Calu3 (cell line): ENCODE measurements at regions not wholly inside any gene's neighbourhood (a gene's known extent, or its start where the extent isn't known, plus 50 kb on each side); places are given as distances from the start of the nearest gene placed in this dataset.

ENCODE experiments used
- BruUV-seq: library from RNA; stranded (reverse); fragments of 400-500 nt; replicated peaks from 2 replicates; lab custom pipeline; 2021; lab: Mats Ljungman, UMichigan
- CTCF ChIA-PET: fragments of 300-600 bp; sonication (Branson Sonifier 250); formaldehyde crosslinking; loops from one replicate; lab custom pipeline; 2022; ENCODE audit warnings: antibody characterized with exemption; lab: Charles Lee
- DNase-seq: peaks from one replicate; pipeline ENCODE4 v3.0.0; 2022
- H3K27ac Mint-ChIP-seq: one replicate; pipeline ENCODE4 v1.8.0; 2022; ENCODE audit warnings: mixed read lengths; ENCODE audit not compliant: unreplicated experiment
- H3K27me3 Mint-ChIP-seq: one replicate; pipeline ENCODE4 v1.8.0; 2022; ENCODE audit warnings: mixed read lengths; ENCODE audit not compliant: unreplicated experiment
- H3K36me3 Mint-ChIP-seq: one replicate; pipeline ENCODE4 v1.8.0; 2022; ENCODE audit warnings: mild to moderate bottlenecking, moderate library complexity, mixed read lengths; ENCODE audit not compliant: insufficient read depth, unreplicated experiment
- H3K4me1 Mint-ChIP-seq: one replicate; pipeline ENCODE4 v1.8.0; 2022; ENCODE audit warnings: mild to moderate bottlenecking, low read depth, mixed read lengths; ENCODE audit not compliant: unreplicated experiment
- H3K4me3 Mint-ChIP-seq: one replicate; pipeline ENCODE4 v1.8.0; 2022; ENCODE audit warnings: mild to moderate bottlenecking, low read depth, moderate library complexity, mixed read lengths; ENCODE audit not compliant: unreplicated experiment
- H3K9me3 Mint-ChIP-seq: one replicate; pipeline ENCODE4 v1.8.0; 2022; ENCODE audit warnings: low read depth, mixed read lengths; ENCODE audit not compliant: unreplicated experiment
- intact Hi-C: fragments of 100-400 bp; cut with micrococcal nuclease; formaldehyde crosslinking; loops from one replicate; pipeline ENCODE4 v1.10.0; 2022; ENCODE audit not compliant: unreplicated experiment
- TF ChIP-seq, protein P1 (sequence below): fragments of 200-600 bp; IDR thresholded peaks from one replicate; pipeline ENCODE4 v1.8.0; 2022; ENCODE audit warnings: antibody characterized with exemption; ENCODE audit not compliant: unreplicated experiment

DNA sequence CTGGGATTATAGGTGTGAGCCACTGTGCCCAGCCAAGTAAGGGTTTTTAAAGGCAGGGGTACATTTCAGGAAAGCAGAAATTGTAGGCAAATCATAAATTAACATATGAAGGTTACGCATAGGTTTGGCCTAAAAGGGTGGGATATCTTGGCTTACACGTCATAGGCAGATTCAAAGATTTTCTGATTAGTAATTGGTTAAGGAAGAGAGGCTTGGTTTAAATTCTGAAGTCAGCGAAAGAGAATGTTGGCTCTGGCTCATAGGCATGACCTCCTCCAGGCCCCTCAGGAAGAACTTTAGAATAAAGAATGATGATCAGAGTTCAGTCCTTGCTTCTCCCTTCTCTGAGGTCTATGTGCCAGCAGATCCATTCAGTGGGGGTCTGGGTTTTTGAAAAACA, 124.8 kb upstream of the RBBP6 start:
- Mint-ChIP-seq H3K9me3 (no peaks in the 10 kb centered on the region), H3K4me3 (no peak overlapping the region), H3K27me3 (peaks cover 50% of the 10 kb centered on the region), H3K4me1 (no peaks in the 10 kb centered on the region), H3K36me3 (no peaks in the 10 kb centered on the region), H3K27ac (no peak overlapping the region)
- CTCF ChIA-PET: no interaction called here
- TF ChIP-seq, protein P1, sequence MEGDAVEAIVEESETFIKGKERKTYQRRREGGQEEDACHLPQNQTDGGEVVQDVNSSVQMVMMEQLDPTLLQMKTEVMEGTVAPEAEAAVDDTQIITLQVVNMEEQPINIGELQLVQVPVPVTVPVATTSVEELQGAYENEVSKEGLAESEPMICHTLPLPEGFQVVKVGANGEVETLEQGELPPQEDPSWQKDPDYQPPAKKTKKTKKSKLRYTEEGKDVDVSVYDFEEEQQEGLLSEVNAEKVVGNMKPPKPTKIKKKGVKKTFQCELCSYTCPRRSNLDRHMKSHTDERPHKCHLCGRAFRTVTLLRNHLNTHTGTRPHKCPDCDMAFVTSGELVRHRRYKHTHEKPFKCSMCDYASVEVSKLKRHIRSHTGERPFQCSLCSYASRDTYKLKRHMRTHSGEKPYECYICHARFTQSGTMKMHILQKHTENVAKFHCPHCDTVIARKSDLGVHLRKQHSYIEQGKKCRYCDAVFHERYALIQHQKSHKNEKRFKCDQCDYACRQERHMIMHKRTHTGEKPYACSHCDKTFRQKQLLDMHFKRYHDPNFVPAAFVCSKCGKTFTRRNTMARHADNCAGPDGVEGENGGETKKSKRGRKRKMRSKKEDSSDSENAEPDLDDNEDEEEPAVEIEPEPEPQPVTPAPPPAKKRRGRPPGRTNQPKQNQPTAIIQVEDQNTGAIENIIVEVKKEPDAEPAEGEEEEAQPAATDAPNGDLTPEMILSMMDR: no peak
- intact Hi-C loops: no loop called here
- BruUV-seq: no TSS peak
- DNase-seq: no peak

DNA sequence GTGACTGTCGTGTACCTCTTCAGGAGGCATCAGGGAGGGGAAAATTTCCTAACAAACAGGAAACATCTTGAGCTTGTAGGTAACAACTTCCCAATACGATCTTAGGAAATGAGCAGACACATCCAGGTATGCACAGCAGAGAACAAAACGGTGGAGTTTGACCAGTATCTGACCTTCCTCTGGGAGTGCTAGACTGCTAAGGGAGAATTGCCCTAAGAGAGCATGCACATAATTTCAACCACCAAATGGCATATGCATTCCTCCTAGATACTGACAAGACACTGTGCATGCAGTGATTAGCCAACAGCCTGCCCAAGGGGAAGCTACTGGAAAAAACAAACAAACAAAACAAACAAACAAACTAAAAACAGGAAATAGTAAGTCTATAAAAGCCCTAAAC, 120.6 kb upstream of the RBBP6 start:
- H3K4me3 Mint-ChIP-seq: no peak overlapping the region

DNA sequence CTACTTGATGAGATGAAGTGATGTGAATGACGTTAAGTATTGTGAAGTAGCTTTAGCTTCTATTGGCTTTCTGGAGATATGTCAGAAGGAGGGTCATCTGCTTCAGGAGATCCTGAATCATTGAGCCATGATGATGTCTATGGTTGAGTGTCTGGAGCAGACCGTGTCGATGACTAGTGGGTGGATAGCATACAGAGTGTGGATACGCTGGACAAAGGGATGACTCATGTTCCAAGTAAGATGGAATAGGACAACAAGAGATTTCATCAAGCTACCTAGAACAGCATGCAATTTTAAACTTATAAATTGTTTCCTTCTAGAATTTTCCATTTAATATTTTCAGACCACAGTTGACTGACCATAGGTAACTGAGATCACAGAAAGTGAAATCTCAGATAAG, 116.1 kb upstream of the RBBP6 start:
- Mint-ChIP-seq H3K4me3 (no peak overlapping the region), H3K4me1 (no peaks in the 10 kb centered on the region), H3K27me3 (peaks cover 72% of the 10 kb centered on the region), H3K36me3 (no peaks in the 10 kb centered on the region), H3K27ac (no peak overlapping the region), H3K9me3 (no peaks in the 10 kb centered on the region)
- DNase-seq: no peak
- no TSS peak for BruUV-seq
- intact Hi-C loops: no loop called here
- TF ChIP-seq, protein P1: no peak
- CTCF ChIA-PET: no interaction called here

More for the DNA sequence above, 120.6 kb upstream of the RBBP6 start:
- intact Hi-C loops: no loop called here
- Mint-ChIP-seq H3K27ac (no peak overlapping the region), H3K27me3 (peaks cover 52% of the 10 kb centered on the region), H3K9me3 (no peaks in the 10 kb centered on the region), H3K4me1 (no peaks in the 10 kb centered on the region), H3K36me3 (no peaks in the 10 kb centered on the region)
- no TSS peak for BruUV-seq
- TF ChIP-seq, protein P1: no peak
- no peak for DNase-seq
- CTCF ChIA-PET: no interaction called here

DNA sequence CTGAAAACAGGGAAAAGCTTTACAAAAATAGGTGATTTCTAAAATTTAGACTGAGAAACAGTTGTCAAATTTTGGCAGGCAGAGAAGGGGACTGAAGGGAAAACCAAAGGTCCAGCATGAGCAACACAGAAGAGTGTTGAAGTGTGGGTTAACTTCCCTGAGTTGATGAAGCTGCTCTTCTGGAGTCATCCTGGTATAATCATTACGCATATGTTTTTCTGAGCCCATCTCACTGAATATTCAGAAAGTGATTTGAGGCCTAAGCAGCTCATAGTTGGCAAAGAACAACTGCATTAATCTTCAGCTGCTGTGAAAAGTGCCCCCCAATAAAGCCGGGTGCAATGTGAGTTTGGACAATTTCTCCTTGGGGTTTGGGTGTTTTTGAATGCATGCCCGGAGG, 115.0 kb upstream of the RBBP6 start:
- H3K9me3 Mint-ChIP-seq: no peaks in the 10 kb centered on the region
- BruUV-seq: no TSS peak
- H3K27me3 Mint-ChIP-seq: peaks cover 62% of the 10 kb centered on the region
- TF ChIP-seq, protein P1: no peak
- H3K27ac Mint-ChIP-seq: no peak overlapping the region
- intact Hi-C loops: no loop called here
- no peaks in the 10 kb centered on the region for H3K36me3 Mint-ChIP-seq
- H3K4me3 Mint-ChIP-seq: no peak overlapping the region
- no peaks in the 10 kb centered on the region for H3K4me1 Mint-ChIP-seq
- CTCF ChIA-PET: no interaction called here
- no peak for DNase-seq
